ENCODE measurements at regions not wholly inside any gene's neighbourhood (a gene's known extent, or its start where the extent isn't known, plus 50 kb on each side); places are given as distances from the start of the nearest gene placed in this dataset.
"Not testable (repeated sequence)": the region's sequence is repeated elsewhere in the genome, so short reads cannot be mapped to it uniquely, and the experiment has no call there.

- Histone ChIP-seq H3K4me1 (ENCODE audit: low read length) (no peaks in the 10 kb centered on the region), H3K9me2 (replicated peaks; ENCODE audit: insufficient read depth, low read length) (no peaks in the 10 kb centered on the region), H3K27me3 (ENCODE audit: low read length) (no peaks in the 10 kb centered on the region), H3K4me2 (ENCODE audit: low read depth, low read length, poor library complexity, severe bottlenecking) (no peak overlapping the region), H3K4me3 (ENCODE audit: low read length) (no peak overlapping the region), H2AFZ (ENCODE audit: low read length) (no peak overlapping the region), H3K9ac (ENCODE audit: low read length) (no peak overlapping the region), H3K36me3 (ENCODE audit: insufficient read depth, low read length) (no peaks in the 10 kb centered on the region), H3K9me3 (ENCODE audit: low read length) (no peaks in the 10 kb centered on the region), H4K20me1 (ENCODE audit: insufficient read depth, low read depth, low read length) (no peaks in the 10 kb centered on the region), H3K79me2 (ENCODE audit: low read length) (no peaks in the 10 kb centered on the region), H3K27ac (ENCODE audit: low read length) (no peak overlapping the region)
- DNase-seq, result no peak
Measured at GRCh38 chr5:7269591-7270274, 126.2 kb upstream of the ADCY2 start.

DNA sequence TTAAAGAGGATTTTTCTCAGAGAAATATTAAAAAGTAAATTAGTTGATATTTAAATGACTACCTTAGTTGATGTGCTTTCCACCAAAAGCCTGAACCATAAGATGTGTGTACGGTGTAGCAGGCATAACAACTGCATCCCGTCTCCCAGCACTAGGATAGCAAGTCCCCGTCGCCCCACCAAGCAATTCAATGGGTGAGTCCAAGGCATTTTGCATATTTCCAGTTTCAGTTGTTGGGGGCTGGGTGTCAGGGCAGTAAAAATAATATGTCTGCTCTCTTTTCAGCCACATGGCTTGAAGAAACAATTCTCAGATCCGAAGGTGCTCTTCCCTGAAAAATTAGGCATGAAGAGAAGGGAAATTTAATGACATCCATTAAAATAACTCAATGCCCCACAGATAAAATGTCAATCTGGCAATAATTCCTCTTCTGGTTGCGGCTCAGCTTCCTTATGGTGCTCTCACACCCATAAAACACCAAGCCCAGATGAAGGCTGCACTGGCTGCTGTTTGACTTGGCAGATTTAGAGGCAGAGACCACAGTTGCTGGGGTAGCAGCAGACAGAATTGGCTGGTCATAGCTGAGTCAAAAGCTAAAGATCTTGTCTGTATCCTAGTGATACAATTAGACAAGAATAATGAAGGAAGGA lies 124.4 kb upstream of the ADCY2 start:
- no peak overlapping the region for H2AFZ ChIP-seq (ENCODE audit: low read length)
- H3K9me2 ChIP-seq (replicated peaks; ENCODE audit: insufficient read depth, low read length), result no peaks in the 10 kb centered on the region
- no peaks in the 10 kb centered on the region for H3K79me2 ChIP-seq (ENCODE audit: low read length)
- no peak overlapping the region for H3K4me3 ChIP-seq (ENCODE audit: low read length)
- no peak overlapping the region for H3K4me2 ChIP-seq (ENCODE audit: low read depth, low read length, poor library complexity, severe bottlenecking)
- H3K36me3 ChIP-seq (ENCODE audit: insufficient read depth, low read length), result no peaks in the 10 kb centered on the region
- H3K9ac ChIP-seq (ENCODE audit: low read length), result no peak overlapping the region
- H3K9me3 ChIP-seq (ENCODE audit: low read length), result no peaks in the 10 kb centered on the region
- no peaks in the 10 kb centered on the region for H3K27me3 ChIP-seq (ENCODE audit: low read length)
- no peaks in the 10 kb centered on the region for H4K20me1 ChIP-seq (ENCODE audit: insufficient read depth, low read depth, low read length)
- H3K4me1 ChIP-seq (ENCODE audit: low read length), result no peaks in the 10 kb centered on the region
- no peak overlapping the region for H3K27ac ChIP-seq (ENCODE audit: low read length)
- no peak for DNase-seq

DNA sequence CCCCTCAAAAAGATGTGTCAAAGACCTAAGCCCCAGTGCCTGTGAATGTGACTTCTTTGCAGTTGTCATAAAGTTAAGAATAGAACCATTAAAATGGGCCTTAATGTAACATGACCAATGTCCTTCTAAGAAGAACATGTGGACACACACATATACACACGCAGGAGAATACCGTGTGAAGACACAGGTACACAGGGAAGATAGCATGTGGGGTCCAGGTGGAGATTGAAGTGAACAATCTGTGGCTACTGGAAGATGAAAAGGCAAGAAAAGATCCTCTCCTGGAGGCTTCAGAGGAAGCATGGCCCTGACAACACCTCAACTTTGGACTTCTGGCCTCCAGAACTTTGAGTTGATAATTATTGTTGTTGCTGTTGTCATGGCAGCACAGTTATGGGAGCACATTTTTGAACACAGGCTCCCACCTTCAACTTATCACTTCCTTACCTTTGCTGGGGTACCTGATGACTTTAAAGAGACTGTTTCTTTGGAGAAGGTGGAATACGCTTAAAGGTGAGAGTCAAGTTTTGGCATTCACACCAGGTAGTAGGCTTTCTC lies 123.5 kb upstream of the ADCY2 start:
- Histone ChIP-seq H3K9me2 (replicated peaks; ENCODE audit: insufficient read depth, low read length) (no peaks in the 10 kb centered on the region), H3K79me2 (ENCODE audit: low read length) (no peaks in the 10 kb centered on the region), H3K4me1 (ENCODE audit: low read length) (no peaks in the 10 kb centered on the region), H3K9me3 (ENCODE audit: low read length) (no peaks in the 10 kb centered on the region), H3K9ac (ENCODE audit: low read length) (no peak overlapping the region), H3K4me2 (ENCODE audit: low read depth, low read length, poor library complexity, severe bottlenecking) (no peak overlapping the region), H3K27ac (ENCODE audit: low read length) (no peak overlapping the region), H3K4me3 (ENCODE audit: low read length) (no peak overlapping the region), H4K20me1 (ENCODE audit: insufficient read depth, low read depth, low read length) (no peaks in the 10 kb centered on the region), H2AFZ (ENCODE audit: low read length) (no peak overlapping the region), H3K27me3 (ENCODE audit: low read length) (no peaks in the 10 kb centered on the region), H3K36me3 (ENCODE audit: insufficient read depth, low read length) (no peaks in the 10 kb centered on the region)
- no peak for DNase-seq

GRCh38 chr5:7274203-7274602 lies 121.7 kb upstream of the ADCY2 start:
- DNase-seq, result no peak
- Histone ChIP-seq H3K4me1 (ENCODE audit: low read length) (no peaks in the 10 kb centered on the region), H3K9me3 (ENCODE audit: low read length) (no peaks in the 10 kb centered on the region), H3K27ac (ENCODE audit: low read length) (no peak overlapping the region), H2AFZ (ENCODE audit: low read length) (no peak overlapping the region), H3K9ac (ENCODE audit: low read length) (no peak overlapping the region), H3K9me2 (replicated peaks; ENCODE audit: insufficient read depth, low read length) (no peaks in the 10 kb centered on the region), H4K20me1 (ENCODE audit: insufficient read depth, low read depth, low read length) (no peaks in the 10 kb centered on the region), H3K27me3 (ENCODE audit: low read length) (no peaks in the 10 kb centered on the region), H3K4me2 (ENCODE audit: low read depth, low read length, poor library complexity, severe bottlenecking) (no peak overlapping the region), H3K4me3 (ENCODE audit: low read length) (no peak overlapping the region), H3K79me2 (ENCODE audit: low read length) (no peaks in the 10 kb centered on the region), H3K36me3 (ENCODE audit: insufficient read depth, low read length) (no peaks in the 10 kb centered on the region)

DNA sequence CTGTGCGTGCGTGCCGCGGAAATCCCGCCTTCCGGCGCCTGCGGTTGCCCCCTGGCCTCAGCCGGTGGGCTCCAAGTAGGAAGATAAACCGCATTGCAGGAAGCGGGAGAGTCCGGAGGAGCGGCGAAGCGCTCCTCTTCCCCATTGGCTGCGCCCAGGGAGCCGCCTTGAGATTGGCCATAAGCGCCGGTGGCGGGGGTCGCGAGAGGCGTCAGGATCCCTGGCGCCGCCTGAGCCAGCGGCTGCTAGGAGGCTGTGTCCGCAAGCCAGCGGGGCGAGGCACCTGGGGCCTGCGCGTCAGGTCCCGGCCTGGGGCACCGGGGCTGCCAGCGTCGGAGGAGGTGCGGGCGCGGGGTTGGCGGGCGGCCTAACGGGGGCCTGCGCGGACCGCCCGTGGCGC lies 106.3 kb upstream of the ADCY2 start:
- not testable (repeated sequence) for H3K9me2 ChIP-seq (replicated peaks; ENCODE audit: insufficient read depth, low read length); H3K4me3 ChIP-seq (ENCODE audit: low read length); H3K27ac ChIP-seq (ENCODE audit: low read length); H3K27me3 ChIP-seq (ENCODE audit: low read length); H3K9me3 ChIP-seq (ENCODE audit: low read length); DNase-seq; H3K4me2 ChIP-seq (ENCODE audit: low read depth, low read length, poor library complexity, severe bottlenecking); H4K20me1 ChIP-seq (ENCODE audit: insufficient read depth, low read depth, low read length); H2AFZ ChIP-seq (ENCODE audit: low read length); H3K36me3 ChIP-seq (ENCODE audit: insufficient read depth, low read length); H3K79me2 ChIP-seq (ENCODE audit: low read length); H3K4me1 ChIP-seq (ENCODE audit: low read length); H3K9ac ChIP-seq (ENCODE audit: low read length)

DNA sequence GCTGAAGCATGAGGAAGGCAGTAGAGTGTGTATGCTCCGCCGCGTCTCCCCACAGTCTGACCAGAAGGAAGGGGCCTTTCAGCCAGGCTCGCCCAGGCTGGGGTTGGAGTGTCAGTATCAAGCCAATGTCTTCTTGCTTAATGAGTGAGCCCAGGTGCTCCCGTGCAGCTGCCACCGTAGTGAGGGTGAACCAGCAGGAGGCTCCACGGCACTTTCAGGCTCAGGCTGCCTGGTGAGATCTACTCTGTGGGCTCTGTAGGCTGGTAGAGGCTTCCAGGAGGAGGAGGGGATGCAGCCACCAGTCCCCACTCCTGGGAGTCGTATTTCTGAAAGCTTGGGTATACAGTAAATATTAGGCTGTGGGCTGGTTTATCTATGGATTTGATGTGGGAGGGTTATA lies 98.1 kb upstream of the ADCY2 start:
- H3K4me3 ChIP-seq (ENCODE audit: low read length); H3K36me3 ChIP-seq (ENCODE audit: insufficient read depth, low read length); H3K4me1 ChIP-seq (ENCODE audit: low read length); H4K20me1 ChIP-seq (ENCODE audit: insufficient read depth, low read depth, low read length); H3K79me2 ChIP-seq (ENCODE audit: low read length); H3K4me2 ChIP-seq (ENCODE audit: low read depth, low read length, poor library complexity, severe bottlenecking); H3K27ac ChIP-seq (ENCODE audit: low read length); H2AFZ ChIP-seq (ENCODE audit: low read length); DNase-seq; H3K27me3 ChIP-seq (ENCODE audit: low read length); H3K9me2 ChIP-seq (replicated peaks; ENCODE audit: insufficient read depth, low read length); H3K9me3 ChIP-seq (ENCODE audit: low read length); H3K9ac ChIP-seq (ENCODE audit: low read length): not testable (repeated sequence)

DNA sequence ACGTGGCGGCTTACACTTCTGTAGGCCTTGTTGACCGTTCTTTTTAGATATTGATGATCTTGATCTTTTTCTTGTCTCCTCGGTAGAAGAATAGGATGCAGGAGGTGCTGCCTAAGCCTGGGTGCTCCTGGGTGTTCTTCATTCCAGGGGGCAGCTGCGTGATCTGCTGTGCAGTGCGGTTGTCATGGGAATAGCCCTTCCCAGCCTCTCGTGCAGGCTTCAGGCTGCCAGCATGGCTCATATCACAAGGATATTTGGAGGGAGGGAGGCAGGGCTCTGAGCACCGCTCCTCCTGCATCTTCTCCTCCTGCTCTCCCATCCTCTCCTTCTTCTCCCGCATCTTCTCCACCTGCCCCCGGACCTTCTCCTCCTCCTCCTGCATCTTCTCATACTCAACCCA lies 96.2 kb upstream of the ADCY2 start:
- H3K36me3 ChIP-seq (ENCODE audit: insufficient read depth, low read length); H4K20me1 ChIP-seq (ENCODE audit: insufficient read depth, low read depth, low read length); H3K27me3 ChIP-seq (ENCODE audit: low read length); H3K4me3 ChIP-seq (ENCODE audit: low read length); H3K4me2 ChIP-seq (ENCODE audit: low read depth, low read length, poor library complexity, severe bottlenecking); H3K9me3 ChIP-seq (ENCODE audit: low read length); H2AFZ ChIP-seq (ENCODE audit: low read length); H3K27ac ChIP-seq (ENCODE audit: low read length); H3K9ac ChIP-seq (ENCODE audit: low read length); H3K4me1 ChIP-seq (ENCODE audit: low read length); H3K79me2 ChIP-seq (ENCODE audit: low read length); H3K9me2 ChIP-seq (replicated peaks; ENCODE audit: insufficient read depth, low read length); DNase-seq: not testable (repeated sequence)

- not testable (repeated sequence) for H3K4me2 ChIP-seq (ENCODE audit: low read depth, low read length, poor library complexity, severe bottlenecking); H2AFZ ChIP-seq (ENCODE audit: low read length); H3K4me1 ChIP-seq (ENCODE audit: low read length); H3K9me2 ChIP-seq (replicated peaks; ENCODE audit: insufficient read depth, low read length); DNase-seq; H4K20me1 ChIP-seq (ENCODE audit: insufficient read depth, low read depth, low read length); H3K4me3 ChIP-seq (ENCODE audit: low read length); H3K9me3 ChIP-seq (ENCODE audit: low read length); H3K27me3 ChIP-seq (ENCODE audit: low read length); H3K36me3 ChIP-seq (ENCODE audit: insufficient read depth, low read length); H3K9ac ChIP-seq (ENCODE audit: low read length); H3K27ac ChIP-seq (ENCODE audit: low read length); H3K79me2 ChIP-seq (ENCODE audit: low read length)
Measured at GRCh38 chr5:7305000-7305674, 90.8 kb upstream of the ADCY2 start.

All from Karpas-422 (cell line).